NCI-H2171 (cell line): ENCODE measurements at regions not wholly inside any gene's neighbourhood (a gene's known extent, or its start where the extent isn't known, plus 50 kb on each side); places are given as distances from the start of the nearest gene placed in this dataset.
A peak's percentile ranks its signal among the peaks of the same experiment; 100 is the strongest.

Source experiments
- DNase-seq: peaks from one replicate; lab custom pipeline; 2025; lab: John Stamatoyannopoulos, UW

DNA sequence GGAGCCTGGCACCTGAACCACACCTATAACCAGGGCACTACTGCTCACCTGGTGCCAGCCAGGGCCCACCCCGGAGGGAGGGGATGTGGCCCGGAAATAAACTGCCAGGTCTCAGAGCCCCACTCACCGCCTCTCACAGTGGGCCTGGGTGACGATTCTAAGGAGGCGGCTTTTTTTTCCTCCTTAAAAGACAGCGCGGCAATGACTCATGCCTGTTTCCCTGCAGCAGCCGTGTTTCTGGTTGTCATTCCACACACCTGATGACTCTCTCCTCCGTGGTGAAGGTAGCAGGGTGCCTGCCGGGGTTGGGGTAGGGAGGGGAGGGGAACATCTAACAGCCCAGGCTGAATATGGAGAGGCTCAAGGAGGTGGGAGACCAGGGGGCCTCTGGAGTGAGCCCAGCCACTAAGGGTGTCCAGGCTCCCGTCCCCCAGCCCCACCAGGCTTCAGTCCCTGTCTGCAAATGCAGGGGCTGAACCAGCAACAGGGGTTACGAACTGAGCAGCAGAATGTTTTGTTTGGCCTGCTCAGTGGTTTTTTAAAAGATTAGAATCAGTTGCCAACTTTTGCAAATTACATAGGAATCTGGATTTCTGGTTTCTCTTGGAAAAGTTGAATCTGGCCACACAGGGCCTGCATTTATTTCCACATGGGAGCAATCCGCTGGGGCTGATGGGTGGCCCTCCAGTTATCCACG is 127.3 kb upstream of the LINGO1 start:
- no peak for DNase-seq

DNA sequence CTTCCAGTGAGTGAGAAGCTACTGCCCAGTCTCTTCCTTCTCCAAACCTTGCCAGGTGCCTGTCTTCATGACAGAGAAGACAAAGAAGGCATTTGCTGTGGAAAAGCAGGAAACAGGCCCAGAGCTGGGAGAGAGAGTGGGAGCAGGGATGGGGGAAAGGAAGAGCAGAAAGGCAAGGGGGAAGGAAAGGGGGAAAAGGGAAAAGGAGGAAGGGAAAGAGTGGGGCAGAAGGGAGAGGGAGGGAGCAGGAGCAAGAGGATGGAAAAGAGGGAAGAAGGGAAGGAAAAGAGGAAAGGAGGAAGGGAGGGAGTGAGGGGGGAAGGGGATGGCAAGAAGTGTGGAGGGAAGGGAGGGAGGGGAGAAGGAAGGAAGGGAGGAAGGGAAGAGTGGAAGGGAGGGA is 121.2 kb upstream of the LINGO1 start:
- no peak for DNase-seq

GRCh38 chr15:77753281-77753873 is 120.7 kb upstream of the LINGO1 start:
- DNase-seq, result no peak

DNA sequence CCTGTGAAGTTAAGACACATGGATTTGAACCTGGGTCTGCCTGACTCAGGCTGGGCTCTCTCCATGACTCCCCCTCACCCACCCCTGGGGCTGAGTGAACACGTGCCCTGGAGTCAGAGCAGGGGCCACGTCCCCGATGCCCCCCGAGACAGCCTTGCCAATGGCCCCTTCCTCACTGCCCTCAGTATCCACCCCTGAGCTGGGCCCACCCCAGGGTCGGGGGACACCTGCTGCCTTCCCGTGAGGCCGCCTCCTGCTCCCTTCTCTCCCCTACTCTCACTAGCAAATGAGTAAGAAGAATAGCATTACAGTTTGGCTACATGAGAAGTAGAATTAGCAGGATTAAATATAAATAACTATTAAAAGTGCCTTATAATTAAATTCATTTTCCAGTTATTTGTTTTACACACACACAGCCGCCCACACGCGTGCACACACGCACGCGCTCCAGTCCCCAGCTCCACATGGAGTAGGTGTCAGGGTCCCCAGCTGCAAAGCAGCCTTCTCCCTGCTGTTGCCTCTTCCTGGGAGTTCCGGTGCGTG is 117.4 kb upstream of the LINGO1 start:
- no peak for DNase-seq

- DNase-seq, result no peak
Observed at GRCh38 chr15:77749236-77749997, 116.7 kb upstream of the LINGO1 start.

- no peak for DNase-seq
Observed at GRCh38 chr15:77748078-77749064, 115.7 kb upstream of the LINGO1 start.

- no peak for DNase-seq
Observed at GRCh38 chr15:77747175-77748077, 114.7 kb upstream of the LINGO1 start.

- no peak for DNase-seq
Observed at GRCh38 chr15:77746254-77747174, 113.8 kb upstream of the LINGO1 start.

- no peak for DNase-seq
Observed at GRCh38 chr15:77744398-77744797, 111.7 kb upstream of the LINGO1 start.

- DNase-seq, result no peak
Observed at GRCh38 chr15:77742570-77742969, 109.9 kb upstream of the LINGO1 start.

DNA sequence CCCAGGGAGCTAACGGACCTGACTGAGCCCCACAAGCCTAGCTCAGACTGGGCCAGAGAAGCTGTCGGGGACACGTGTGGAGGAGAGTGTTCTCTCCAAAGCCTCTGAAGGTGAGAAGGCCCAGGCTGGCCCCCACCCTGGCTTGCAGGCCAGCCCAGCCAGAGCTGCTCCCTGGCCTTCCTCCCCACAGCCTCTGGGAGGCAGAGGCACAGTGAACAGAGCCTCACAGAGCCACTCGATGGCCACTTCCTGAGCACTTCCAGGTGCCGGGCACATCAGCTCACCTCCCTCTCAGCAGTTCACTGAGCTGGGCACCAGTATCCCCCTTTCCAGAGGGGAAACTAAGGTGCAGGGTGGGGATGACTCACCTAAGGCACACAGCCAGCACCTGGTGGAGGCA is 109.4 kb upstream of the LINGO1 start:
- no peak for DNase-seq

- no peak for DNase-seq
Observed at GRCh38 chr15:77741106-77741505, 108.4 kb upstream of the LINGO1 start.

DNA sequence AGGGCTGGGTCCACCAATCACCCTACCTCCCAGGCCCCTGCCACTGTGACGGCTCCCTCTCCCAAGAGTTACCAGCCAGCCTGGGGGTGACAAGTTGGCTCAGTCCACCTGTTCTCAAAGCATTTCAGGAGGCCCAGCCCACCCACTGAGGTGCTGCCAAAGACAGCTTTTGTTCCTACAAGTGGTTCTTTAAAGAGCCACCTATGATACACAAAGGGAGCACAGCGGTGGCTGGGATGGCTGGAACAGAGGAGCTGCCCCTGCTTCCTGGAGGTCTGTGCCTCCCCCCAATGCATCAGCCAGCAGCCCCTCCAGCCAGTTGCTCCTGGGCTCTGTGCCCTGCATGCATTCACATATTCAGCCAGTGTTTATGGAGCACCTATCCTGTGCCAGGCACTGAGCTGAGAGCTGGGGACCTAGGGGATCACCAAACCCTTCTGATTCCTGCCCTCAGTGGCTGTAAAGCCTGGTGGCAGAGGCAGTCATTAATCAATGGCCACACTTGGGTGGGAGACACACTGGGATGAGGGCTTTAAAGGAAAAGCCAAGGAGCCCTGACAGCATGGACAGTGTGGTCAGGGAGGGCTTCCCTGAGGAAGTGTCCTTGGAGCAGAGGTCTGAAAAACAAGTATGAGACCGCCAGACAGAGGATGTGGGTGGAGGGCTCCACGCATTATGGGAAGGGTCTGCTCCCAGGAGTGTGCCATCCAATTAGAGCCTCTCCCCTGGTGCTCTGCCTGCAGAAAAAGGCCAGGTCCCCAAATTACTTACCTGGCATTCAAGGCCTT is 107.1 kb upstream of the LINGO1 start:
- DNase-seq, result no peak

- peak; percentile 93 for DNase-seq
Observed at GRCh38 chr15:77738441-77739302, 106.0 kb upstream of the LINGO1 start.

DNA sequence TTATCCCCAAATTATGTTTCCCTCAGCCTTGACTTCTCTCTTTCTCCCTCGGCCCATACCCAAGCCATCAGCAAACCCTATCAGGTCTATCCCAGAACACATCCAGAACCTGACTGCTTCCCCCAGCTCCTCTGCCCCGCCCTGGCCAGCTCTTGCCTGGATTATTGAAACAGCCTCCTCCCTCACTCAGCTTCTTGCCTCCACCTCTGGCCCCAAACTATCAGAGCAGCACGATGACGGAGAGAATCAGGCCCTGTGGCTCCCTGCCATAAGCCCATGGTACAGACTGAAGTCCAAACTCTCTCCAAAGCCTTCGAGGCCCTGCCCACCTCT is 105.3 kb upstream of the LINGO1 start:
- no peak for DNase-seq

DNA sequence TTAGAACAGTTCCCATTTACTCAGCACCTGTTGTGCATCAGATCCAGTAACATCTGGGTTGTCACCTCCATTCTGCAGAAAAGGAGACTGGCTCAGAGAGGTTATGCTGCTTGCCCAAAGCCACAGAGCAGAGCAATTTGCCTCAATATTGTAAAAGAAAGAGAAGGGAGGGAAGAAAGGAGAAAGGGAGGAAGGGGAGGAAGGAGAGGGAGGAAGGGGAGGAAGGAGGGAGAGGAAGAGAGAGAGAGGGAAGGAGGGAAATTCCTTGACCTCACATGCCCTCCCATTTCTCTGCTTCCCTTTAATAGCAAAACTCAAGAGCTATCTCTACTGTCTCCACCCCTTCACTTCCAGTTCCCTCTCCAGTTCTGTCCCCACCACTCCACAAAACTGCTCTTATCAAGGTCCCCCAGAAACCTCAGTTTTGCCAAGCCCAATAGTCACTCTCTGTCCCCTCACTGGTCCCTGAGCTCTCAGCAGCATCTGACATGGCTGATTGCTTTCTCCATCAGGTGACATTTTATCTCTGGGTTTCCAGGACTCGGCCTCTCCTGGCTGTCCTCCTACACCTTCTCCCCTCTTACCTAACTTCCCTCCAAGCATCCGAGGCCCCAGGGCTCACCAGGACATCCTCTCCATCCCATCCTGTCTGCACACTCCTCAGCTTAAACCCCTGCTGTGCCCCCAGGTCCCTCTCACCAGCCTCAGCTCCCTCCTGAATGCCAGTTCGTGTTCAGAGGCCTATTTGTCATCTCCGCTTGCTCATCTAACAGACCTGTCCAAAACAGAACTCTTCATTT is 104.7 kb upstream of the LINGO1 start:
- DNase-seq, result no peak

GRCh38 chr15:77734306-77734705 is 101.6 kb upstream of the LINGO1 start:
- DNase-seq, result no peak
